ENCODE measurements at regions not wholly inside any gene's neighbourhood (a gene's known extent, or its start where the extent isn't known, plus 50 kb on each side); places are given as distances from the start of the nearest gene placed in this dataset.

DNA sequence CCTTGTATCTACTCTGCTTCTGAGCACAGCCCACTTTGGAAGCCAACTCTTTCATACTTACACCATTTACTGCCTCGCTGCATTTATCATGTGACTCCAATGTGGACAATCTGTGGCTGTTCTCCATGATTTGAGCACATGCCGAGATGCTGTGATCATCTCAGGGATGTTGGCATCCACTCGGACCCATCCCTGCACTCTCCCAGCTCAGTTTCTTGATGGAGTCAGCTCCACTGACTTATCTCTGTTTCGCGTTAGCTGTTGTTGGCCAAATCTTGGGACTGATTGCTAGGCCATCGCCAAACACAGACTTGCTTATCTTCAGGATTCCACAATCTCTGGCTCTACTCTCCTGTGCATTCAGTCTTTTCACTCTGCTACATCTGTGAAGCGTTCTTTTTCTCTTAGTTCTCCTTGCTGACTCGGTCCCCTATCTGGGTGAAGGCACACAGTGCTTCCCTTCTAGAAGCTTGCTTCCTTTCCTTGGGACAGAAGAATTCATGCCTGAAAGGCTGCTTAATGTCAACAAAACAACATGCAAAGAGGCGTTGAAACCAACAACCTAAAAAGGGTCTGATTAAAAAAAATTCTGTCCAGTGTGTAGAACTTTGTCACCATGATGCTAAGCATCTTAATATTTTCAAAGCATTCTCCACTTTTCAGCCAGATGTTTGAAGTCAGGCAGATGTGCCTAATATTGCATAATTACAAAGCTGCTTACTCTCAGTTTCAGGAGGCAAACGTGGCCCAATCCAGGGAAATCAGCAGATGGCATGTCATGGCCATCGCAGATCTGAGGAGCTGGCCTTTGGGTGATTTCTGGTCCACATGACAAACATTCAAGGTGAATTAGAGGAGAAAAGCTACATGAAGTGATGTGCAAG, 120.7 kb downstream of the NGF start:
- no peak overlapping the region for H2AK5ac ChIP-seq (ENCODE audit: low read depth, low read length)
- TF ChIP-seq MXI1 (IDR thresholded peaks at IDR 0.05; ENCODE audit: borderline replicate concordance, low read depth, low read length): no peak
- no peak for TF ChIP-seq MAZ (IDR thresholded peaks at IDR 0.05; ENCODE audit: borderline replicate concordance, low read depth, low read length)
- TF ChIP-seq CHD1 (IDR thresholded peaks at IDR 0.05; ENCODE audit: low read depth, low read length): no peak
- no peak for TF ChIP-seq RFX5 (IDR thresholded peaks at IDR 0.05; ENCODE audit: low read depth, low read length)
- no peaks in the 10 kb centered on the region for H3K36me3 ChIP-seq (ENCODE audit: control insufficient read depth, insufficient read depth, low read length)
- H3K9me3 ChIP-seq (ENCODE audit: control insufficient read depth, insufficient read depth, low read length): no peaks in the 10 kb centered on the region
- ATAC-seq (ENCODE audit: low read depth): no peak
- H3K9ac ChIP-seq (ENCODE audit: low read depth, low read length): no peak overlapping the region
- no peaks in the 10 kb centered on the region for H4K20me1 ChIP-seq (ENCODE audit: insufficient read depth, low read length)
- no peak overlapping the region for H4K8ac ChIP-seq (ENCODE audit: low read depth in 2 of 2, low read length in 2 of 2)
- ChIA-PET POLR2A (ENCODE audit: unreplicated experiment) (no interaction called here), CTCF (interaction anchor here (0.7 kb wide), 1 partner anchor 279 kb away, joined by 3 read pairs; no protein-coding TSS in a partner anchor)
- no peak overlapping the region for H2AFZ ChIP-seq (replicated peaks; ENCODE audit: low read length, poor library complexity)
- no peak overlapping the region for H3K27ac ChIP-seq (ENCODE audit: insufficient read depth, low read length)
- no TSS peak for BruUV-seq (replicated peaks)
- in situ Hi-C loops (cut with MboI; ENCODE audit: low sequenced_read_pairs): no loop called here
- WGBS, 2 experiments (ENCODE audit: extremely low coverage in 2 of 2, insufficient read length in 1 of 2): 71% methylated on average over 8 of the region's 11 CpGs; no CpG with 5 or more reads in 1 of the 2 experiments
- H3K79me1 ChIP-seq (ENCODE audit: low read depth in 1 of 2, low read length in 2 of 2): no peaks in the 10 kb centered on the region
- dilution Hi-C loops (cut with HindIII; ENCODE audit: low sequenced_read_pairs, unreplicated experiment): no loop called here
- H4K91ac ChIP-seq (ENCODE audit: insufficient read depth, low read depth, low read length): no peak overlapping the region
- H3K18ac ChIP-seq (ENCODE audit: low read depth, low read length): no peak overlapping the region
- H2BK5ac ChIP-seq (ENCODE audit: low read depth, low read length, poor library complexity, severe bottlenecking): no peak overlapping the region
- H3K27me3 ChIP-seq (ENCODE audit: control insufficient read depth, insufficient read depth, low read length): no peaks in the 10 kb centered on the region
- intact Hi-C loops (cut with micrococcal nuclease): no loop called here
- H4K5ac ChIP-seq (ENCODE audit: low read depth, low read length): no peak overlapping the region
- H3K4me1 ChIP-seq (ENCODE audit: control insufficient read depth, insufficient read depth, low read length): peaks cover 4% of the 10 kb centered on the region; the same call in 1 of the 2 replicates
- no peak overlapping the region for H3K23ac ChIP-seq (ENCODE audit: low read depth, low read length)
- no peak overlapping the region for H3K4me3 ChIP-seq (ENCODE audit: insufficient read depth, low read depth, low read length)
- no peak overlapping the region for H2AK9ac ChIP-seq (replicated peaks; ENCODE audit: low read depth, low read length, poor library complexity)
- 0 out of 2 replicates have a peak, but pooled peaks cover 2% of the 10 kb centered on the region for H3K9me1 ChIP-seq (ENCODE audit: insufficient read depth, low read length)
- H3K4ac ChIP-seq (ENCODE audit: low read depth, low read length): no peak overlapping the region
- H3K4me2 ChIP-seq (ENCODE audit: low read depth, low read length): no peak overlapping the region
- no peak overlapping the region for H2BK15ac ChIP-seq (ENCODE audit: low read depth, low read length)
- no peak overlapping the region for H2BK20ac ChIP-seq (ENCODE audit: low read depth, low read length)
- no peak overlapping the region for H3K56ac ChIP-seq (ENCODE audit: extremely low read depth, insufficient read depth, low read length)
- DNase-seq: no peak
- 0 out of 2 replicates have a peak overlapping the region, but pooled peaks have one; percentile 47 for H3K14ac ChIP-seq (replicated peaks; ENCODE audit: low read depth, low read length)
- no peak overlapping the region for H2BK120ac ChIP-seq (ENCODE audit: low read depth, low read length)
